ENCODE measurements at regions not wholly inside any gene's neighbourhood (a gene's known extent, or its start where the extent isn't known, plus 50 kb on each side); places are given as distances from the start of the nearest gene placed in this dataset.

GRCh38 chr2:215680605-215681598 lies 245.0 kb upstream of the FN1 start:
- DNase-seq (ENCODE audit: extremely low spot score): no peak
- TF ChIP-seq SP1 (IDR thresholded peaks at IDR 0.05) (no peak), FOXM1 (IDR thresholded peaks at IDR 0.05; ENCODE audit: borderline replicate concordance) (no peak), L3MBTL2 (conservative IDR thresholded peaks at IDR 0.05) (no peak), NFRKB (IDR thresholded peaks at IDR 0.05) (no peak), FOXA1 (IDR thresholded peaks at IDR 0.05) (no peak), TARDBP (IDR thresholded peaks at IDR 0.05) (no peak), ARNT (IDR thresholded peaks at IDR 0.05) (no peak), LEF1 (IDR thresholded peaks at IDR 0.05; ENCODE audit: borderline replicate concordance) (no peak)
- CTCF ChIA-PET: interaction anchor here (0.6 kb wide), 1 partner anchor 104 kb away, joined by 3 read pairs; no protein-coding TSS in a partner anchor
- POLR2A ChIA-PET: no interaction called here

- no peak for TF ChIP-seq HDGF (IDR thresholded peaks at IDR 0.05; ENCODE audit: borderline replicate concordance)
- ChIA-PET POLR2A (no interaction called here), CTCF (no interaction called here)
- no peak for DNase-seq (ENCODE audit: extremely low spot score)
Measured at GRCh38 chr2:215678094-215678493, 242.2 kb upstream of the FN1 start.

GRCh38 chr2:215677481-215677880 lies 241.6 kb upstream of the FN1 start:
- CTCF ChIA-PET: interaction anchor here (1.3 kb wide), 1 partner anchor 223 kb away, joined by 3 read pairs; no protein-coding TSS in a partner anchor
- POLR2A ChIA-PET: no interaction called here
- TF ChIP-seq ELF4 (IDR thresholded peaks at IDR 0.05) (no peak), PKNOX1 (IDR thresholded peaks at IDR 0.05) (no peak), FOXK2 (IDR thresholded peaks at IDR 0.05) (no peak), LEF1 (IDR thresholded peaks at IDR 0.05; ENCODE audit: borderline replicate concordance) (no peak), BHLHE40 (IDR thresholded peaks at IDR 0.05; ENCODE audit: borderline replicate concordance) (no peak), FOXA1 (IDR thresholded peaks at IDR 0.05) (no peak), ARNT (IDR thresholded peaks at IDR 0.05) (no peak), ZNF384 (IDR thresholded peaks at IDR 0.05) (no peak), L3MBTL2 (conservative IDR thresholded peaks at IDR 0.05) (no peak), FOXM1 (IDR thresholded peaks at IDR 0.05; ENCODE audit: borderline replicate concordance) (no peak), HDGF (IDR thresholded peaks at IDR 0.05; ENCODE audit: borderline replicate concordance) (no peak), SP1 (IDR thresholded peaks at IDR 0.05) (no peak), SUZ12 (IDR thresholded peaks at IDR 0.05) (no peak), CTBP1 (IDR thresholded peaks at IDR 0.05; ENCODE audit: borderline replicate concordance) (no peak), NFRKB (IDR thresholded peaks at IDR 0.05) (no peak)
- no peak for DNase-seq (ENCODE audit: extremely low spot score)

GRCh38 chr2:215672406-215672805 lies 236.5 kb upstream of the FN1 start:
- TF ChIP-seq SP1 (IDR thresholded peaks at IDR 0.05) (no peak), L3MBTL2 (conservative IDR thresholded peaks at IDR 0.05) (no peak), ELF4 (IDR thresholded peaks at IDR 0.05) (no peak), NFRKB (IDR thresholded peaks at IDR 0.05) (no peak), ZNF384 (IDR thresholded peaks at IDR 0.05) (no peak), FOXM1 (IDR thresholded peaks at IDR 0.05; ENCODE audit: borderline replicate concordance) (no peak), SUZ12 (IDR thresholded peaks at IDR 0.05) (no peak), BHLHE40 (IDR thresholded peaks at IDR 0.05; ENCODE audit: borderline replicate concordance) (no peak), LEF1 (IDR thresholded peaks at IDR 0.05; ENCODE audit: borderline replicate concordance) (no peak), PKNOX1 (IDR thresholded peaks at IDR 0.05) (no peak), CTBP1 (IDR thresholded peaks at IDR 0.05; ENCODE audit: borderline replicate concordance) (no peak), TARDBP (IDR thresholded peaks at IDR 0.05) (no peak), HDGF (IDR thresholded peaks at IDR 0.05; ENCODE audit: borderline replicate concordance) (no peak), ARNT (IDR thresholded peaks at IDR 0.05) (no peak), FOXK2 (IDR thresholded peaks at IDR 0.05) (no peak), FOXA1 (IDR thresholded peaks at IDR 0.05) (no peak)
- POLR2A ChIA-PET: no interaction called here
- CTCF ChIA-PET: no interaction called here
- DNase-seq (ENCODE audit: extremely low spot score): no peak

GRCh38 chr2:215671691-215672090 lies 235.8 kb upstream of the FN1 start:
- ChIA-PET CTCF (no interaction called here), POLR2A (no interaction called here)
- no peak for DNase-seq (ENCODE audit: extremely low spot score)
- TF ChIP-seq ELF4 (IDR thresholded peaks at IDR 0.05): no peak
- no peak for TF ChIP-seq BHLHE40 (IDR thresholded peaks at IDR 0.05; ENCODE audit: borderline replicate concordance)
- no peak for TF ChIP-seq SUZ12 (IDR thresholded peaks at IDR 0.05)
- no peak for TF ChIP-seq HDGF (IDR thresholded peaks at IDR 0.05; ENCODE audit: borderline replicate concordance)
- TF ChIP-seq CTBP1 (IDR thresholded peaks at IDR 0.05; ENCODE audit: borderline replicate concordance): no peak
- no peak for TF ChIP-seq TARDBP (IDR thresholded peaks at IDR 0.05)
- TF ChIP-seq ZNF384 (IDR thresholded peaks at IDR 0.05): no peak
- no peak for TF ChIP-seq PKNOX1 (IDR thresholded peaks at IDR 0.05)
- TF ChIP-seq LEF1 (IDR thresholded peaks at IDR 0.05; ENCODE audit: borderline replicate concordance): no peak
- no peak for TF ChIP-seq SP1 (IDR thresholded peaks at IDR 0.05)
- TF ChIP-seq ARNT (IDR thresholded peaks at IDR 0.05): no peak
- no peak for TF ChIP-seq FOXA1 (IDR thresholded peaks at IDR 0.05)
- TF ChIP-seq FOXK2 (IDR thresholded peaks at IDR 0.05): no peak
- TF ChIP-seq FOXM1 (IDR thresholded peaks at IDR 0.05; ENCODE audit: borderline replicate concordance): no peak
- no peak for TF ChIP-seq L3MBTL2 (conservative IDR thresholded peaks at IDR 0.05)
- no peak for TF ChIP-seq NFRKB (IDR thresholded peaks at IDR 0.05)

- no peak for DNase-seq (ENCODE audit: extremely low spot score)
- CTCF ChIA-PET: no interaction called here
- POLR2A ChIA-PET: no interaction called here
- TF ChIP-seq PKNOX1 (IDR thresholded peaks at IDR 0.05): no peak
- TF ChIP-seq ARNT (IDR thresholded peaks at IDR 0.05): no peak
- no peak for TF ChIP-seq HDGF (IDR thresholded peaks at IDR 0.05; ENCODE audit: borderline replicate concordance)
- no peak for TF ChIP-seq BHLHE40 (IDR thresholded peaks at IDR 0.05; ENCODE audit: borderline replicate concordance)
- no peak for TF ChIP-seq FOXA1 (IDR thresholded peaks at IDR 0.05)
- TF ChIP-seq ZNF384 (IDR thresholded peaks at IDR 0.05): no peak
- TF ChIP-seq LEF1 (IDR thresholded peaks at IDR 0.05; ENCODE audit: borderline replicate concordance): no peak
- TF ChIP-seq L3MBTL2 (conservative IDR thresholded peaks at IDR 0.05): no peak
- TF ChIP-seq SUZ12 (IDR thresholded peaks at IDR 0.05): no peak
- TF ChIP-seq ELF4 (IDR thresholded peaks at IDR 0.05): no peak
- no peak for TF ChIP-seq FOXK2 (IDR thresholded peaks at IDR 0.05)
- no peak for TF ChIP-seq CTBP1 (IDR thresholded peaks at IDR 0.05; ENCODE audit: borderline replicate concordance)
- no peak for TF ChIP-seq NFRKB (IDR thresholded peaks at IDR 0.05)
- no peak for TF ChIP-seq SP1 (IDR thresholded peaks at IDR 0.05)
- TF ChIP-seq TARDBP (IDR thresholded peaks at IDR 0.05): no peak
- no peak for TF ChIP-seq FOXM1 (IDR thresholded peaks at IDR 0.05; ENCODE audit: borderline replicate concordance)
Measured at GRCh38 chr2:215671244-215671643, 235.4 kb upstream of the FN1 start.

All from HEK293T (cell line).